ENCODE measurements at regions not wholly inside any gene's neighbourhood (a gene's known extent, or its start where the extent isn't known, plus 50 kb on each side); places are given as distances from the start of the nearest gene placed in this dataset.
A peak's percentile ranks its signal among the peaks of the same experiment; 100 is the strongest.

DNA sequence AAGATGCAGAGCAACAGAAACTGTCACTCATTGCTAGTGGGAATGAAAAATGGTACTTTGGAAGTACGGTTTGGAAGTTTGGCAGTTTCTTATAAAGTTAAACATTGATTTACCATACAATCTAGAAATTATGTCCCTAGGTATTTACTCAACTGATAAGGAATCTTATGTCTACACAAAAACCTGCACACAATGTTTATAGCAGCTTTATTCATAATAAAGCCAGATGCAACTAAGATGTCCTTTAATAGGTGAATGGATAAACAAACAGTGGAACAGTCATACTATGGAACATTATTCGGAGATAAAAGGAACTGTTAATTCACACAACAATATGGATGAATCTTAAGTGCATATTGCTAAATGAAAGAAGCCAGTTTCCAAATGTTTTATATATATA is 96.2 kb upstream of the SIRPA start:
- no peak for DNase-seq (ENCODE audit: extremely low read depth, low read depth)

DNA sequence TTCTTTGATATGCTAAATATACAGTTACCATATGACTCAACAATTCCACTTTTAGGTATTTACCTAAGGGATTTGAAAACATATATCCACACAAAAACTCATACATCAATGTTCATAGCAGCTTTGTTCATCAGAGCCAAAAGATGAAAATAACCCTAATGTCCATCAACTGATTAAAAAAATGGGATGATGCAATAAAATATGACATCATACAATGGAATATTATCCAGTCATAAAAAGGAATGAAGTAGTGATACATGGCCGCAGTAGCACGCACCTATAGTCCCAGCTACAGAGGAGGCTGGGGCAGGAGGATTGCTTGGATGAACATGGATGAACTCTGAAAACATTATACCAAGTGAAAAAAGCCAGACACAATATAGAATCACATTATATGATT is 101.4 kb upstream of the SIRPA start:
- no peak for DNase-seq (ENCODE audit: extremely low read depth, low read depth)

DNA sequence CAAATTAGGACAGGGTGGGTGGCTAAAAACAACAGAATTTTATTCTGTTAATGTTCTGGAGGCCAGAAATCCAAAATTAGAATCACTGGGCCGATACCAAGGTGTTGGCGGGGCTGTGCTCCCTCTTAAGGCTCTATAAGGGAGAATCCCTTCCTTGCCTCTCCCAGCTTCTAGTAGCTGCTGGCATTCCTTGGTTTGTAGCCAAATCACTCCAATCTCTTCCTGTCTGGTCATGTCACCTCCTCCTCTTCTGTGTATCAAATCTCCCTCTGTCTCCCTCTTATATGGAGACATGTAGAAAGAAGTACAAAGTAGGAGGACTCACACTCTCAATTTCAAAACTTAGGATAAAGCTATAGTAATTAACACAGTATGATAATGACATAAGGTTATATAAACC is 102.9 kb upstream of the SIRPA start:
- no peak for DNase-seq (ENCODE audit: extremely low read depth, low read depth)

DNA sequence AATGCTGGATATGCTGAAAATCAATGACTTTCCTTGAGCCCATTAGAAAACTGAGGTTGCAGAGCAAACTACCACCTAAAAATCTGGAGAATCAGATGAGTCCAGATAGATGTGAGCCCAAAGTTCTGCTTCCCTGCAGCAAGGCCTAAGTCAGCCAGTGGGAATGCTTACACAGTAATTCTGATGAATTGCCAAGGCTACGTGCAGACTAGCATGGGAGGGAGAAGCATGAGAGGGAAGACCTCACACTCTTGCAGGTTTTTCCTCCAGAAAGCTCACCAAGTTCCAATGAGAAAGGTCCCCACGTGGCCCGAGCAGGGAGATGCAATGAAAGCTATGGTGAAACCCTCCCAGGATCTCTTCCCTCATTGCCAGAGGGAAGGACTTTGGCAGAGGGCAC is 104.8 kb upstream of the SIRPA start:
- no peak for DNase-seq (ENCODE audit: extremely low read depth, low read depth)

DNA sequence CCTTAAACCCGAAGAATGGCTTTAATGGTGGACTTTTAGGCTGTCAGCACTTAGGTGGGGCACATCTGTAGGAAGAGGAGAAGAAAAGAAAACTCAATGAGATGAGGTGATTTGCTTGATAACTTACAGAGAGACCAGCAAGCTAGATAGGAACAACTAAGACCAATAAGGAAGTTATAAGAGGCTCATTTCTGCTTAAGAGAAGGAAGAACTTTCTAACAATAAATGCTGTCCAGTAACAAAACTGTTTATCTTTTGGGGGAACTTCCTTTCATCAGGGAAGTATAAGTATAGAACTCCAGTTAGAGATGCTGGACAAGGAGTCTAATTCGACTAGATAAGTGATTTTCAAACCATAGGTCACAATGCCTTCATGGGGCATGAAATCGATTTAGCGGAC is 107.2 kb upstream of the SIRPA start:
- DNase-seq (ENCODE audit: extremely low read depth, low read depth): no peak

DNA sequence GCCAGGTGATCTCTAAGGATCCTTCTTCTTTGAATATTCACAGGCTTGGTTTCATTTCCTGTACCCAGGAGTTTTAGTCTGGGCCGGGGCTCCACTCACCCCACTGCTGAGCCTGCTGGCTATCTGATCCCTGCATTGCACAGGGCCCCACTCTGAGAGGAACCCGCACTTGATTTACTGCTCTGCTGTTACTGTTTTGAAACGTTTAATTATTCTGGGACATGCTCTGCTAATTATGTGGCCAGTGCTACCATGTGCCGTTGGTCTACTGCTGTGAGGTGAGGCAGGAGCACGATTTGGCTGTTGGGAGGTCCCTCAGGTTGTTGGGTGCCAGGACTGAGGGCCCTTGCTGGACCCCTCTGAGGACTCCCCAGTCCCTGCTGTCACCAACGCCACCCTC is 108.7 kb upstream of the SIRPA start:
- DNase-seq (ENCODE audit: extremely low read depth, low read depth): no peak

DNA sequence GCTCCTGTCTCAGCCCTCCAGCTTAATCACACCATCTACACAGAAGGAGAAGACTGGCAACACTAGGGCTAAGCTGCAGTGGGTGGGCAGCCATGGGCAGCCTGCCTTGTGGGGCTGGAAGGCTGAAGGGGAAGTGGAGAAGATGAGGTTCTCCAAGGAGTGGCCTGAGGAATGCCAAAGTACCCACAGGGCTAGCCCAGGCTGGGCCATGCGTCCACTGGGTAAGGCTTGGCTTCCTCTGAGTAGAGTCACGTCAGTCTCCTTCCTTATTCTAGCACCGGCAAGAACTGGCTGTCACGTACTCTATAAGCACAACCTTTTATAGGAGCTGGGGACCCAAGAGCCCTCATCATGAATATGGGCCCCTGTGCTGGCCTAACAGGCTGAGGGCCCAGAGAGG is 110.6 kb upstream of the SIRPA start:
- no peak for DNase-seq (ENCODE audit: extremely low read depth, low read depth)

DNA sequence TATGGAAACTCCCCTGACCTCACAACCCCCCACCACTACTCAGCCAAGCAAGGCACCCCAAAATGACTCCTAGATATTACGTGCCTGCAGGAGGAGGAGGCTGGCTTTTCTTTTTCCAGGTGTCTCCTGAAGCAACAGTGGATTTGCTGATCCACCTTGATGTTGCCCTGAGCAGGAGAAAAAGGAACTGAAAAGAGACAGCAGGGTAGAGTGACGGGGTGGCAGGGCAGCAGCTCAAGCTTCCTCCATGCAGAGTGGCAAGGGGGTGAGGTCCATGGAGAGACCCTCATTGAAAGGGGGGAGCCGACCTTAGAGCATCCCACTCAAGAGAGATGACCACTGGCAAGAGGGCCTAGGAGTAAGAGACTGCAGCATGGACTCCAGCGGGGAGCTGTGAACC is 112.0 kb upstream of the SIRPA start:
- no peak for DNase-seq (ENCODE audit: extremely low read depth, low read depth)

DNA sequence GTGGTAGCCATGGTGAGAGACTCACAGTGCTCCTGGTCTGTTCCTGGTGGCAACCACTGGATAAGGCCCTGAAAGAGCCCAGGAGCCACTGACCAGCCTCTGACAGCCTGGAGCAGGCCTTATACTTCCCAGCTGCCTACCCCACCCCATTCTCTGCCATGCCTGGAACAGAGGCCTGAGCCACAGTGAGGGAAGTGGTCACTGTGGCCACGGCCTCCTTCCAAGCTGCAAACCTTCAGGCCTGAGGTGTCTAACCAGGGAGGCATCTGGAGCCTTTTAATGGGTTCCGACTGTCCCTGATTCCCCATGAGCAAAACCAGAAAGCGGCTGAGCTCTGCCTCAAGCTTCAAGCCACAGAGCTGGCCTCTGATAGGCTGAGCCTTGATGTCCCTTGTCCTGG is 113.0 kb upstream of the SIRPA start:
- DNase-seq (ENCODE audit: extremely low read depth, low read depth): no peak

DNA sequence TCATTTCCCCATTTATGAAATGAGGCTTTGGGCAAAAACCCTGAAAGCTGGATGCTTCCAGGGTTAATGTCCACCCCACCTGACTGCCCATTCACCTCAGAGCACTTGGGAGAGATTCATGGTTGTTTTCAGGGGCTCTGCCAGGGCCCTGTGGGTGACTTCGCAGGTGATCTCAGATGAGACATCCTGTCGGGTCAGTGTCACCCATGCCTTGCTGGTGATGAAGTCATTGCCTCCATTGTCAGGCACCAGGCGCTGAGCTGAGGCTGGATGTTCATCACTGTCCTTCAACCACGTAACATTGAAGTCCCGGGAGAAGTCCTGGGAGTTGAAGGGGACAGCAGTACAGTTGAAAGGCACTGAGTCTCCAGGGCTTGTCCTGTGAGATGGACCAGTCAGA is 115.6 kb upstream of the SIRPA start:
- no peak for DNase-seq (ENCODE audit: extremely low read depth, low read depth)

DNA sequence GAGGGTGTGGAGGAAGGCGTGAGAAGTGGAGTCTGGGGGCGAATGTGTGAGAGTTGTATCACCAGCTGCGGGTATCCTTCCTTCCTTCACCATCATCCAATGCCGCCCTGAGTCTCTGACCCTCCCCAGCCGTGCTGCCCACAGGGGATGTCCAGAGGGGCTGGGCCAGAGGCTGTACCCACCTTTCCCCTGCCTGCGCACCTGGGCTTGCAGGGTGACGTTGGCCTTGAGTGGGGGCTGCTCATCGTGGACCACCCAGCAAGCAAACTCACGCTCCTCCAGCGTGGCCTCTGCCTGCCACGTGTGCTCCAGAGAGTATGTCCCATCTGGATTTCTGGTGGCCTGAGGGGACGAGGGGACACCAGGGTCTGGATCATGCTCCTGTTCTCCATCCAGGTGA is 116.9 kb upstream of the SIRPA start:
- DNase-seq (ENCODE audit: extremely low read depth, low read depth): no peak

DNA sequence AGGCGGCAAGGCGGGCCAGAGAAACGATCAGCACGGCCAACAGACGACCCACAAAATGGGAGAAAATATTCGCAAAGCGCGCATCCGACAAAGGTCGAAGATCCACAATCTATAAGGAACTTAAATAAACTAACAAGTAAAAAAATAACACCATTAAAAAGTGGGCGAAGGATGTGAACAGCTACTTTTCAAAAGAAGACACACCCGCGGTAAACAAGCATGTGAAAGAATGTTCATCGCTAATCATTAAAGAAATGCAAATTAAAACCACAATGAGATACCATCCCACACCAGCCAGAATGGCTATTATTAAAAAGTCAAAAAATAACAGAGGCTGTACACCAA is 117.8 kb upstream of the SIRPA start:
- no peak for DNase-seq (ENCODE audit: extremely low read depth, low read depth)

DNA sequence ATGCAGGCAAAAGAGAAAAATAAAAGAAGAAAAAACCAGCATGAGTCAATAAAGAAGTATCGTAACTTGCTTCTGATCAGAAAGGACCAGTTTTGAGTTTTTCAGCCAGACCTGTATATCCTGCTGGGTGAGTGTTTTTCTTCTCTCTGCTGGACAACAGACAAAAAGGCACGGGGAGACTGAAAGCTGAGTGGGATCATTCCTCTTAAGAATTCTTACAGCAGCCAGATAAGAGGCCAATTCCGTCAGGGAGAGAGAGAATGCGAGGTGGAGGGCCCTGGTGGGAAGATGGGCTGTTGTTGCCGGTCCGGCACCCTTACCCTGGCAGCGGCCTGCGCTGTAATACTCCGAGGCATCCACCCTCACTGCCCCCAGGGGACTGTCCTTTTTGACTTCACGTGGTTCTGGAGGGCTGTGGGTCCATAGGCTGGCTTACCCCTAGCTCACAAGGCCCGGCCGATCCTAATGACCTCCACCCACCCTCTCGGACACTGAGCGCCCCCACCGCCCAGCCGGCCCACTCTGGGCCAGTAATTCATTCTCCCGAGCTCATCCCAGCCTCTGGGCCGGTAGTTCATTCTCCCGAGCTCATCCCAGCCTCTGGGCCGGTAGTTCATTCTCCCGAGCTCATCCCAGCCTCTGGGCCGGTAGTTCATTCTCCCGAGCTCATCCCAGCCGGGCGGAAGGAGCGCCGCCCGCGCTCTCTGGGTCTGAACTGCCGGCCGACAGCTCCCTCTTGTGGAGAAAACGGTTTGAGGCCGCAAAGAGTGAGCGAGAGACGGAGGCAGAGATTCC is 118.3 kb upstream of the SIRPA start:
- peak; percentile 86 for DNase-seq (ENCODE audit: extremely low read depth, low read depth)

DNA sequence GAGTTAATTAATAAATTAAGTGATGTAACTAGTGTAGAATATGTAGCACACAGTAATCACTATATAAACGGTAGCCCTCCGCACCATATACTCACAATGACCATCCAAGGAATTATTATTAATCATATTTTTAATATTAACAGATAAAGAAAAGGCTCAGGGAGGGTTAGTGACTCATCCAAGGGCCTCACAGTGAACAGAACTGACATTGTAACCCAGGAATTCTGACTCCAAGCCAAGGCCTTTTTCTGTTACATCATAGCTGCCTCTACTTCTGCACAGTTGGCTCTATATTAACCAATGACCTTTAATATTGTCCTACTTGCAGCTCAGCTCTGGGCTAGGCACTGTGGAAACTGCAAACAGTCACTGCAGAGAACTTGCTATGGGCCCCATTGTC is 117.5 kb upstream of the SIRPG start:
- no peak for DNase-seq (ENCODE audit: extremely low read depth, low read depth)

DNA sequence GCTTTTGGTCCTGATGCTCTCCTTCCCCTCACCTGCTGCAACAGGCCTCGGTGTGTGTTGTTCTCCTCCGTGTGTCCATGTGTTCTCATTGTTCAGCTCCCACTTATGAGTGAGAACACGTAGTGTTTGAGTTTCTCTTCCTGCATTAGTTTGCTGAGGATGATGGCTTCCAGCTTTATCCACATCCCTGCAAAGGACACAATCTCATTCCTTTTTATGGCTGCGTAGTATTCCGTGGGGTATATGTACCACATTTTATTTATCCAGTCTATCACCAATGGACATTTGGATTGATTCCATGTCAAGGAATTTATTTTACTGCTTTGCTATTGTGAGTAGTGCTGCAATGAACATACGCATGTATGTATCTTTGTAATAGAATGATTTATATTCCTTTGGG is 116.9 kb upstream of the SIRPG start:
- no peak for DNase-seq (ENCODE audit: extremely low read depth, low read depth)

DNA sequence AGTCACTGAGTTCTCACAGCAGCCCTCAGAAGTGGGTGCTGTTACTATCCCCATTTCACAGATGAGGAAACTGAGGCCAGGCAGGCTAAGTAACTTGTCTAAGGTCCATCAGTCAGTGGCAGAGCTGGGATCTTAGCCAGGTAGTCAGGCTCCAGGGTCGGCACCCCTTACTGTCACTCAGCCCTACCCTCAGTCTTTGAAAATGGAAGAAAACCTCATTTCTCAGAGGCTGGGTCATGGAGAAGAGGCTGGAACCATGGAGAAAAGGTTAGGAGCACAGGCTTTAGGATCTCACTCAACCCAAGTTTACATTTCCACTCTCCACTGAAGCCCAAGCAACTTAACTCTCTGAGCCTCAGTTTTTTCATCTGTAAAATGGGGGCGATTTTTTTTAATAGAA is 116.2 kb upstream of the SIRPG start:
- no peak for DNase-seq (ENCODE audit: extremely low read depth, low read depth)

DNA sequence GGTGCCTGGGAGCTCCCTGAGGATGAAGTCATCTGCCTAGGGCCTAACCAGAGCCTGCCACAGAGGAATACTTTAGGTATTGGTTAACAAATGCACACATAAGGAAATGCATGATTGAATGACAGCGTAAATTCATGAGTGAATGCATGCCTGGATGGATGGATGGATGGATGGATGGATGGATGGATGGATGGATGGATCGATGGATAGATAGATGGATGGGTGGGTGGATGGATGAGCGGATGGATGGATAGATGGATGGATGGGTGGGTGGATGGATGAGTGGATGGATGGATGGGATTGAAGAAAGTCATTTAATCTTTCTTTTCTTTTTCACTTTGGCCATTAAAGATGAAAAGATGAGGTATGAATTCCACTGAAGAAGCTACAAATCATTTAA is 111.9 kb upstream of the SIRPG start:
- no peak for DNase-seq (ENCODE audit: extremely low read depth, low read depth)

DNA sequence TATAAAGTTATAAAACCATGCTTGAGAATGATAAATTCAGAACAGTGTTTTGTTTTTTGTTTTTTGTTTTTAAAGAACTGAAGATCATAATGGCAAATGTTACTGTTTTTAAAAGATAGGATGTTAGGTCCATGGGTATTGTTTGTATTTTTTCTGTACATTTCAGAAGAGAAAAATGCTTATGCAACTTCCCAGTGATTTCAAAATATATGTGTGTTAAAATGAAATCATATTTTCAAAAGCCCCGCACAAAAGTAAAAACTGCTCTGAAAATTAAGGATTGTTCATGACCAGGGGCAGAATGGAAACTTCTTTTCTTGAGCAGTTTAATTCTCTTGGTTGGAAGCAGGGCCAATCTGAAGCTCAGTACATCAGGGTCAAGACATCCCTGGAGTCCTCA is 109.2 kb upstream of the SIRPG start:
- DNase-seq (ENCODE audit: extremely low read depth, low read depth): no peak

DNA sequence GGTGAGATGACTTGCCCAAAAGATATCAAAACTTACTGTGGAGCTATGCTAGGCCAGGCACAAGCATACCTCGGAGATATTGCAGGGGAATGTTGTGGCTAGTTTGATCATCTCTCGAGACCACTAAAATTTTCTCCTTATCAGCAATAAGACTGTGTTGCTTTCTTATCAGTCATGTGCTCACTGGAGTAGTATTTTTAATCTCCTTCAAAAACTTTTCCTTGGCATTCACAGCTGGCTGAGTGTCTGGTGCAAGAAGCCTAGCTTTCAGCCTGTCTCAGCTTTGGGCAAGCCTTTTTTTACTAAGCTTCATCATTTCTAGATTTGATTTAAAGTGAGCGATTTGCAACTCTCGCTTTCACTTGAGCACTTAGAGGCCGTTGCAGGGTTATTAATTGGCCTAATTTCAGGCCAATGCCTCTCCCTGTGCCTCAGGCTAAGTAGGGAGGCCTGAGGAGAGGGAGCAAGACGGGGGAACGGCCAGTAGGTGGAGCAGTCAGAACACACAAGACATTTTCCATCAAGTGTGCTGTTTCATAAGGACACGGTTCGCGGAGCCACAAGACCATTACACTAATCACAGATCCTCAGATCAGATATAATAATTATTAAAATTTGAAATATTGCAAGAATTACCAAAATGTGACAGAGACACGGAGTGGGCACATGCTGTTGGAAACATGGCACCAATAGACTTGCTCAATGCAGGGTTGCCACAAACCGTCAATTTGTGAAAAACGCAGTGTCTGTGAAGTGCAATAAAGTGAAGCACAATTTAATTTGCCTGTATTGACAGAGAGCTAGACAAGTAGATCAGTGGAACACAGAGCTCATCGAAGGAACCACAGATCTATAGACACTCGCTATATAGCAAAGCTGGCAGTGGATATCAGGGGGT is 106.8 kb upstream of the SIRPG start:
- peak; percentile 72 for DNase-seq (ENCODE audit: extremely low read depth, low read depth)

DNA sequence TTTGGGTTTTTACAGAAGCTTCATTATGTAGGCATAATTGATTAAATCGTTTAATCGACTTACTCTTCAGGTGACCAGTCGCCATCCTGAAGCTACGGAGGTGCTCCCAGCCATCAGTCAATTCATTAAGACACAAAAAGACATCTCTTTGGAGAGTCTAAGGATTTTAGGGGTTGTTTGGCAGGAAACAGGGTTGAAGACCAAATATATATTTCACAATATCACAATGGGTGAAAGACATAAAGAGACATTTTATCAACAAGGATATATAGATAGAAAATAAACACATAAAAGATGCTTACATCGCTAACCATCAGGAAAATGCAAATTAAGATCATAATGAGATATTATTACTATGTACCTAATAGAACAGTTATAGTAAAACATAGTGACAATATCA is 104.0 kb upstream of the SIRPG start:
- no peak for DNase-seq (ENCODE audit: extremely low read depth, low read depth)

DNA sequence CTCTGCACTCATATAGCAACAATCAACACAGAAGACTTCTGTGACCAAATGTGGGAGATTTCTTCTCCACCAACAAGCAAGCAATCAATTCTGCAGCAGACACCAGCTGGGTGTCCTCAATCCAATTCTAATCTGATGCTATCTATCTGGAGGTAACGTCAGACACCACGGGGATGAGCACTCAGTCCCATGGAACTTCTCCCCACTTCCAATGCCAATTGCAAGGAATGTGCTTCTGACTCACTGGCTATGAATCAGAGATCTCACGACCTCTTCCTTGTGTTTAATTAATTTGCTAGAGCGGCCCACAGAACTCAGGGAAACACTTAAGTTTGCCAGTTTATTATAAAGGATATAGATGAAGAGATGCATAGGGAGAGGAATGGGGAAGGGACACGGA is 103.5 kb upstream of the SIRPG start:
- DNase-seq (ENCODE audit: extremely low read depth, low read depth): no peak

DNA sequence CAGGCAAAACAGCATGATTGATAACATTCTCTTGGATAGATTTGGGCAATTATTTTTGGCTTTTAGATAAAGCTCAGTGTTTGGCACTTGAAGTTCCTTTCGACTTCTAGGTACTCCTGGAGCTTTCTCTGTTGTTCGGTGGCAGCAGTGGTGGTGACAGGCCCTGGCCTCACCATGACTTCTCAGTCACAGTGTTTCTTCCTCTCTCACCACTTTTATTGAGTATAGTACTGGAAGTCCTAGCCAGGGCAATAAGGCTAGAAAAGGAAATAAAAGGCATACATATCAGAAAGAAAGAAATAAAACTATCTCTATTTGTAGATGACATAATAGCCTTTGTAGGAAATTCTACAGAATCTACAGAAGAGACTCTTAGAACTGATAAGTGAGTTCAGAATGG is 101.2 kb upstream of the SIRPG start:
- DNase-seq (ENCODE audit: extremely low read depth, low read depth): no peak

Data from NCI-H460 (cell line).